ENCODE measurements at regions not wholly inside any gene's neighbourhood (a gene's known extent, or its start where the extent isn't known, plus 50 kb on each side); places are given as distances from the start of the nearest gene placed in this dataset.

GRCh38 chr20:54335299-54335698, 127.4 kb downstream of the PFDN4 start (continued):
- TF ChIP-seq ZNF462 (CRISPR knock-in tag; IDR thresholded peaks at IDR 0.05), result no peak
- no peak for TF ChIP-seq EZH2phosphoT487 (IDR thresholded peaks at IDR 0.05; ENCODE audit: unreplicated experiment)
- TF ChIP-seq CREB1 (CRISPR knock-in tag; IDR thresholded peaks at IDR 0.05; ENCODE audit: low read depth), result no peak
- TF ChIP-seq POLR2AphosphoS5 (IDR thresholded peaks at IDR 0.05; ENCODE audit: low read depth), result no peak
- no peak for TF ChIP-seq STAT1 (IDR thresholded peaks at IDR 0.05; ENCODE audit: unreplicated experiment)
- no peak for TF ChIP-seq ZNF114 (CRISPR knock-in tag; IDR thresholded peaks at IDR 0.05)
- no peak for TF ChIP-seq EZH2 (IDR thresholded peaks at IDR 0.05; ENCODE audit: low read depth, unreplicated experiment)
- no peak for TF ChIP-seq NANOG (IDR thresholded peaks at IDR 0.05; ENCODE audit: borderline replicate concordance)
- no peak for TF ChIP-seq CTCF (conservative IDR thresholded peaks at IDR 0.05; ENCODE audit: low read depth in 2 of 2)
- TF ChIP-seq ETS1 (IDR thresholded peaks at IDR 0.05), result no peak
- TF ChIP-seq ZNF331 (CRISPR knock-in tag; IDR thresholded peaks at IDR 0.05; ENCODE audit: low read depth), result no peak

All from GM23338 (cell line).